ENCODE measurements at regions not wholly inside any gene's neighbourhood (a gene's known extent, or its start where the extent isn't known, plus 50 kb on each side); places are given as distances from the start of the nearest gene placed in this dataset.
"Not testable (repeated sequence)": the region's sequence is repeated elsewhere in the genome, so short reads cannot be mapped to it uniquely, and the experiment has no call there.

DNA sequence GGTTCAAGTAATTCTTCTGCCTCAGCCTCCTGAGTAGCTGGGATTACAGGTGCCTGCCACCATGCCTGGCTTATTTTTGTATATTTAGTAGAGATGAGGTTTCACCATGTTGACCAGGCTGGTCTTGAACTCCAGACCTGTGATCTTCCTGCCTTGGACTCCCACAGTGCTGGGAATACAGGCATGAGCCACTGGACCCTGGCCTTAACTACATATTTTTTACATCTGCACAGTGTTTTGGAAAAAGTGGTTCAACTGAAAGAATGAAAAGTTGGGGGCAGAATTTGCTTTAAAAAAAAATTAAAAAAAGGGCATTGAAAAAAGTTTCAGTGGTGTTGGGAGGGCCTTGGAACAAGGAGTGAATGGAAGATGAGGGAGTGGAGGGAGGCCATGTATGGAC lies 88.9 kb upstream of the TPTE start:
- TF ChIP-seq, protein P1, sequence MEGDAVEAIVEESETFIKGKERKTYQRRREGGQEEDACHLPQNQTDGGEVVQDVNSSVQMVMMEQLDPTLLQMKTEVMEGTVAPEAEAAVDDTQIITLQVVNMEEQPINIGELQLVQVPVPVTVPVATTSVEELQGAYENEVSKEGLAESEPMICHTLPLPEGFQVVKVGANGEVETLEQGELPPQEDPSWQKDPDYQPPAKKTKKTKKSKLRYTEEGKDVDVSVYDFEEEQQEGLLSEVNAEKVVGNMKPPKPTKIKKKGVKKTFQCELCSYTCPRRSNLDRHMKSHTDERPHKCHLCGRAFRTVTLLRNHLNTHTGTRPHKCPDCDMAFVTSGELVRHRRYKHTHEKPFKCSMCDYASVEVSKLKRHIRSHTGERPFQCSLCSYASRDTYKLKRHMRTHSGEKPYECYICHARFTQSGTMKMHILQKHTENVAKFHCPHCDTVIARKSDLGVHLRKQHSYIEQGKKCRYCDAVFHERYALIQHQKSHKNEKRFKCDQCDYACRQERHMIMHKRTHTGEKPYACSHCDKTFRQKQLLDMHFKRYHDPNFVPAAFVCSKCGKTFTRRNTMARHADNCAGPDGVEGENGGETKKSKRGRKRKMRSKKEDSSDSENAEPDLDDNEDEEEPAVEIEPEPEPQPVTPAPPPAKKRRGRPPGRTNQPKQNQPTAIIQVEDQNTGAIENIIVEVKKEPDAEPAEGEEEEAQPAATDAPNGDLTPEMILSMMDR (IDR thresholded peaks at IDR 0.05), result not testable (repeated sequence)
- not testable (repeated sequence) for TF ChIP-seq EP300, POLR2A (IDR thresholded peaks at IDR 0.05)

All from tibial nerve (tissue), 4 donors.